Heart right ventricle (tissue), 16 donors: ENCODE measurements at regions not wholly inside any gene's neighbourhood (a gene's known extent, or its start where the extent isn't known, plus 50 kb on each side); places are given as distances from the start of the nearest gene placed in this dataset.

Source experiments
- ATAC-seq, 8 donors: fragments of 200-7000 bp; cut with Tn5 transposase; one replicate each; pipeline ENCODE4 v1.9.1; 2020; ENCODE audit warnings: mild to moderate bottlenecking in 8 of 8, moderate library complexity in 8 of 8, moderate number of reproducible peaks in 1 of 8
- DNase-seq, 2 donors: peaks; one replicate each; pipeline ENCODE4 v3.0.0-alpha.2; 2020
- H3K27ac ChIP-seq, 10 donors: fragments of 200-600 bp; sonication (generic) in 2 of 10; one replicate each; pipeline versions ENCODE4 v1.5.0 to v1.8.0; 2020 to 2022; ENCODE audit warnings: mild to moderate bottlenecking in 3 of 10
- H3K27me3 ChIP-seq, 7 donors: fragments of 200-600 bp; one replicate each; pipeline ENCODE4 v1.8.0; 2021 to 2022; ENCODE audit warnings: mild to moderate bottlenecking in 2 of 7
- H3K36me3 ChIP-seq, 9 donors: fragments of 200-600 bp; sonication (generic) in 1 of 9; one replicate each; pipeline versions ENCODE4 v1.5.0 to v1.8.0; 2020 to 2022; ENCODE audit warnings: mild to moderate bottlenecking in 2 of 9
- H3K4me1 ChIP-seq, 9 donors: fragments of 200-600 bp; sonication (generic) in 1 of 9; one replicate each; pipeline versions ENCODE4 v1.5.0 to v1.8.0; 2020 to 2022; ENCODE audit warnings: mild to moderate bottlenecking in 4 of 9
- H3K4me3 ChIP-seq, 10 donors: fragments of 200-600 bp; sonication (generic) in 2 of 10; one replicate each; pipeline versions ENCODE4 v1.5.0 to v1.8.0; 2020 to 2022; ENCODE audit warnings: mild to moderate bottlenecking in 7 of 10, moderate library complexity in 2 of 10
- H3K9me3 ChIP-seq, 11 donors: fragments of 200-600 bp in 10 of 11; sonication (generic) in 2 of 11; one replicate each; pipeline versions ENCODE4 v1.5.0 to v1.8.0; 2013 to 2022; ENCODE audit warnings: mild to moderate bottlenecking in 2 of 11, control low read depth in 1 of 11, moderate library complexity in 1 of 11
- WGBS, 2 donors: extraction: QIAGEN DNeasy Blood & Tissue Kit; methylation state at CpG; one replicate each; pipeline ENCODE4 v1.1.7; 2013; ENCODE audit warnings: inconsistent platforms in 1 of 2; 5-methylcytosine and 5-hydroxymethylcytosine counted together
- intact Hi-C, 10 donors: fragments of 100-400 bp; cut with DNase I; formaldehyde crosslinking; loops; one replicate each; pipeline versions ENCODE4 v1.11.1 to v1.14.2; 2022
- TF ChIP-seq, protein P1 (sequence below), 9 donors: fragments of 200-600 bp; sonication (generic) in 2 of 9; IDR thresholded peaks; one replicate each; pipeline versions ENCODE4 v1.5.0 to v1.8.0; 2021 to 2022; ENCODE audit warnings: antibody characterized with exemption in 9 of 9, mild to moderate bottlenecking in 5 of 9, moderate library complexity in 1 of 9
- donor health status: Arrhythmogenic right ventricular cardiomyopathy.
- donor health status: ischemic (EF 13 %, LVEDD 7.1; RV severe dilation, severe dysfunction).
- donor health status: healthy with polysubstance abuse.
- donor health status: DM: no; HTN: yes; CAD: no.
- donor health status: DM: no; HTN: no; CAD: no.
- donor health status: ischemic (EF 25% LVEDD 6.9; RV normal size, moderate dysfunction).
- donor health status: ischemic (EF 25% LVEDD 5.7; RV mildly dilated, moderate dysfunction).
- donor health status: healthy.
- donor health status: DM: yes; HTN: yes; CAD: no.
- donor health status: Ischemic cardiomyopathy.
- donor health status: ischemic (EF 35%, LVEDD 5.7; RV mildly dilated, moderate dysfunction).
- donor health status: nonischemic (EF 11% LVEDD 7.7; RV severe dilation, severe dysfunction).
- donor health status: DM: yes; HTN: yes; CAD: no.
- donor health status: PGD.
- donor health status: ischemic (EF 29% LVEDD 5.4; RV normal size, mild dysfunction).
- donor health status: nonischemic (EF 23%, LVEDD 6.1; RV moderate dilation, normal function).

DNA sequence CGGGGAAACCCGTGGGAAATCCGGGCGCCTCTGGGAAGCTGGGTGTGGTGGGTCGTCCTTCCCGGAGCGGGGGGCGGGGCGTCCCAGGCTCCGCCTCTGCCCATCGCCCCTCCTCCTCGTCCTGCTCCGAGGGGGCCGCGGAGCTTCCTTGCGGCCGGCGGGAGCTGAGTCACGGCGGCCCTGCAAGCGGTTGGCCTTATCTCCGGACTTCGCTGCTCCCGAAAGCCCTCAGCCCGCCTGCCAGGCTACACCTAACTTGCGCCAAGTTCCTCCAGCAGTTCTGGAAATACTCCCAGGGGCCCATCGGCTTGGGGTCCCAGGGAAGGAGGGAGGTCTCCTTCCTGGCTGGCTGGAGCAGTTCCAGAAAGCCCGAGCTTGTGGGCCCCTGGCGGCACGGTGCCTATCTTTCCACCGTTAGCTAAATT lies 54.1 kb upstream of the CDKN2AIPNL start:
- DNase-seq (peak; percentile 87 to 93), ATAC-seq (peak; percentile 87 to 96 (median 92))
- intact Hi-C loops, result loop anchor here in 9 of 10 donors (1.0 to 10.0 kb wide), 20 partner anchors 27 to 106 kb away; partner anchors contain the start of genes CDKN2AIPNL (in 3 of the 9), JADE2 (in 2 of the 9) and UBE2B (in 2 of the 9)
- no peaks in the 10 kb centered on the region for H3K36me3 ChIP-seq
- TF ChIP-seq, protein P1, sequence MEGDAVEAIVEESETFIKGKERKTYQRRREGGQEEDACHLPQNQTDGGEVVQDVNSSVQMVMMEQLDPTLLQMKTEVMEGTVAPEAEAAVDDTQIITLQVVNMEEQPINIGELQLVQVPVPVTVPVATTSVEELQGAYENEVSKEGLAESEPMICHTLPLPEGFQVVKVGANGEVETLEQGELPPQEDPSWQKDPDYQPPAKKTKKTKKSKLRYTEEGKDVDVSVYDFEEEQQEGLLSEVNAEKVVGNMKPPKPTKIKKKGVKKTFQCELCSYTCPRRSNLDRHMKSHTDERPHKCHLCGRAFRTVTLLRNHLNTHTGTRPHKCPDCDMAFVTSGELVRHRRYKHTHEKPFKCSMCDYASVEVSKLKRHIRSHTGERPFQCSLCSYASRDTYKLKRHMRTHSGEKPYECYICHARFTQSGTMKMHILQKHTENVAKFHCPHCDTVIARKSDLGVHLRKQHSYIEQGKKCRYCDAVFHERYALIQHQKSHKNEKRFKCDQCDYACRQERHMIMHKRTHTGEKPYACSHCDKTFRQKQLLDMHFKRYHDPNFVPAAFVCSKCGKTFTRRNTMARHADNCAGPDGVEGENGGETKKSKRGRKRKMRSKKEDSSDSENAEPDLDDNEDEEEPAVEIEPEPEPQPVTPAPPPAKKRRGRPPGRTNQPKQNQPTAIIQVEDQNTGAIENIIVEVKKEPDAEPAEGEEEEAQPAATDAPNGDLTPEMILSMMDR (IDR thresholded peaks at IDR 0.05), result no peak
- H3K4me1 ChIP-seq, result peaks cover 12 to 39% (median 35%) of the 10 kb centered on the region in 9 donors
- peak overlapping the region; percentile 90 to 99 (median 97) for H3K27ac ChIP-seq
- H3K4me3 ChIP-seq, result peak overlapping the region in 9 of 10 donors; percentile 45 to 70 (median 53)
- 1% methylated on average over 31 of the region's 31 CpGs for WGBS, 2 donors
- H3K9me3 ChIP-seq, result no peaks in the 10 kb centered on the region
- no peaks in the 10 kb centered on the region for H3K27me3 ChIP-seq

DNA sequence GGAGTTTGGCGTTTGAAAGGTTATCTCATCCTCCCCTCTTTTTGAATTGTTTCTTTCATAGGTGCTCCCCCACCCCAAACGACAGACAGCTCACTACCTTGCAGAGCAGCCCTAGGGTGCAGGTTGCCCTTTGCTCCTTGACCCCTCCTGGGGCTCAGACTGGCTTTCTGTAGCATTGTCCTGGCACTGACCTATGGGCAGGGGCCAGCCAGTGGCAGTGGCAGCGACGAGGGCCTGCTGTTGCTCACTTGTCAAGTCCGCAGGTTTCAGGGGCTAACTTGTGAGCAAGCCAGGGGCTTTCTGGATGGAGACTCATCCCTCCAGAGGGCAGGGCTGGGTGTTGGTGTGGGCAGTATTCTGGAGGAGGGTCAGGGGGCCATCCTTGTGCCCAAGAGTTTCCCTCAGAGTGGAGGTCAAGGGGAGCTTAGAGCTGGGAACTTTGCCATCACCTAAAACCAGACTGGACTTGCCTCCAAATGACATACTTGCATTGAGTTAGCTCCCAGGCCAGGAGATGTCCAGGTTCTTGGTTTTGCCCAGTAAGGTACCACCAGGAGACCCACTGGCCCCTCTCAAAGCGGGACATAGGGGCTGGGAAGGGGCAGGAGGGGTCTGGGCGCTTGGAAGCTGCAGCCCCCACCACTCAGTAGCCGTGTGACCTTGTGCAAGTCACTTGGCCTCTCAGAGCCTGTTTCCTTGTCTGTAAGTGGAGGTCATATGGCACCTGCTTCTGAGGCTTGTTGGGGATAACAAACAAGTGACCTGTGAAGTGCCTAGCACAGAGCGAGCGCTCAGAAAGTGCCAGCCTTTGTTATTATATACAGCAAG lies 53.5 kb upstream of the CDKN2AIPNL start:
- Histone ChIP-seq H3K27me3 (no peaks in the 10 kb centered on the region), H3K27ac (peak overlapping the region; percentile 90 to 99 (median 97)), H3K4me1 (peaks cover 12 to 39% (median 35%) of the 10 kb centered on the region in 9 donors), H3K4me3 (peak overlapping the region in 9 of 10 donors; percentile 45 to 70 (median 53)), H3K9me3 (no peaks in the 10 kb centered on the region), H3K36me3 (no peaks in the 10 kb centered on the region)
- 48 to 49% methylated on average over 10 of the region's 10 CpGs for WGBS, 2 donors
- DNase-seq (peak; percentile 24 to 30), ATAC-seq (peak in 1 of 8 donors; percentile 0)
- TF ChIP-seq, protein P1 (IDR thresholded peaks at IDR 0.05), result no peak
- intact Hi-C loops, result loop anchor here in 9 of 10 donors (1.0 to 10.0 kb wide), 12 partner anchors 26 to 107 kb away; partner anchors contain the start of genes CDKN2AIPNL (in 3 of the 9), JADE2 (in 1 of the 9) and UBE2B (in 1 of the 9)

DNA sequence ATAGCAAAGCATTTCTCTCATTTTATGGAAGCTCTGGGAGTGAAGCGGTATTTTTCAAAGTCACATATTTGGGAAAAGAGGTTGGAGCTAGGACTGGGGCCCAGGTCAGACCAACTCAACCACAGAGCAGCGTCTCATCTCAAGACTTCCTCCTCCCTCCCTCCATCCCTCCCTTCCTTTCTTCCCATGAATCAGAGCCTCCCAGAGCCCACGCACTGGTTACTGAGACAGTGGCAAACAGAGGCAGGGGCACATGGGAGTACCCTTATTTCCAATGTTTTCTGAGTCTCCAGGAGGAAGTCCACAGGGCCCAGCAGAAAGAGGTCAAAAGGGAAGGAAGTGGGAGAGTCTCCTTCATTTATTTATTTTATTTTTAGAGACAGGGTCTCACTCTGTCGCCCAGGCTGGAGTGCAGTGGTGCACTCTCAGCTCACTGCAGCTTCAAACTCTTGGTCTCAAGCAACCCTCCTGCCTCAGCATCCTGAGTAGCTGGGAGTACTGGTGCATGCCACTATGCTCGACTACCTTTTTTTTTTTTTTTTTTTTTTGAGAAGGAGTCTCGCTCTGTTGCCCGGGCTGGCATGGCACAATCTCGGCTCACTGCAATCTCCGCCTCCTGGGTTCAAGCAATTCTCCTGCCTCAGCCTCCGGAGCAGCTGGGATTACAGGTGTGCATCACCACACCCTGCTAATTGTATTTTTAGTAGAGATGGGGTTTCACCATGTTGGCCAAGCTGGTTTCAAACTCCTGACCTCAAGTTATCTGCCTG lies 52.5 kb upstream of the CDKN2AIPNL start:
- intact Hi-C loops, result loop anchor here in 4 of 10 donors (2.0 to 10.0 kb wide), 4 partner anchors 51 to 63 kb away; partner anchors contain the start of gene JADE2 (in 1 of the 4)
- H3K4me1 ChIP-seq, result peaks cover 12 to 41% (median 36%) of the 10 kb centered on the region in 9 donors

More for the DNA sequence above, 52.5 kb upstream of the CDKN2AIPNL start:
- WGBS, 2 donors, result 81 to 88% methylated on average over 10 of the region's 10 CpGs
- Histone ChIP-seq H3K36me3 (no peaks in the 10 kb centered on the region), H3K9me3 (no peaks in the 10 kb centered on the region), H3K27ac (peak overlapping the region in 8 of 10 donors; percentile 90 to 99 (median 98)), H3K4me3 (no peak overlapping the region), H3K27me3 (no peaks in the 10 kb centered on the region)
- TF ChIP-seq, protein P1 (IDR thresholded peaks at IDR 0.05), result no peak
- DNase-seq (no peak), ATAC-seq (no peak)
